ENCODE measurements at regions not wholly inside any gene's neighbourhood (a gene's known extent, or its start where the extent isn't known, plus 50 kb on each side); places are given as distances from the start of the nearest gene placed in this dataset.

DNA sequence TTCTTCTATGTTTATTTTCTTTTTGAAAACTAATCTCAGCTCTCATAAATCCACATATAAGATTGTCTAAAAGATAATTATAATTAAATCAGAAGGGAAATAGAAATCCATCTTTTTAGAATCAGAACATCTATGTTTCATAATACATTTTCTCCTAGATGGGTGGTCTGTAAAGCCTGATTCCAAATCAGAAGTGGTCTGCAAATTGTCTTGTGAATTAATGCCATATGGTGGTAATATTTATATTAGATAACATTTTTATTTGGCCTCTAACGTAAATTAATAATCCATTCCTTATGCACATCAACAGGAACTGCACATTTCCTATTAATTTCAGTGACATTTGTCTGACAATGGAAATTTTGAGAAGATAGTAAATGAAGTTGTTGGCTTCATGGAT is 52.8 kb upstream of the TBC1D5 start:
- Mint-ChIP-seq H3K27me3 (peaks cover 4 to 13% of the 10 kb centered on the region in 2 donors), H3K4me1 (no peaks in the 10 kb centered on the region), H3K27ac (no peak overlapping the region), H3K36me3 (peaks cover 8% of the 10 kb centered on the region), H3K4me3 (no peak overlapping the region), H3K9me3 (peaks cover 9 to 10% (median 9%) of the 10 kb centered on the region in 3 donors)
- no peaks in the 10 kb centered on the region for H3K4me1 ChIP-seq (ENCODE audit: control insufficient read depth in 1 of 2, extremely low read depth in 1 of 2, insufficient read depth in 2 of 2, low read length in 2 of 2)
- H3K27ac ChIP-seq (ENCODE audit: low read length) = no peak overlapping the region
- peaks cover 0 to 10% of the 10 kb centered on the region in 2 experiments for H3K27me3 ChIP-seq (replicated peaks in 1 of 2; ENCODE audit: control insufficient read depth in 2 of 2, extremely low read depth in 1 of 2, insufficient read depth in 2 of 2, low read length in 1 of 2)
- no peak overlapping the region for H3K4me3 ChIP-seq (ENCODE audit: control insufficient read depth in 1 of 2, extremely low read depth in 1 of 2, low read length in 1 of 2)
- no peaks in the 10 kb centered on the region for H3K9me3 ChIP-seq
- ATAC-seq (replicated peaks in 1 of 4) (no peak), DNase-seq (no peak)
- ChIA-PET CTCF (no interaction called here), POLR2A (no interaction called here)
- no peaks in the 10 kb centered on the region for H3K36me3 ChIP-seq (ENCODE audit: control insufficient read depth in 2 of 2, extremely low read depth in 1 of 2, insufficient read depth in 1 of 2, low read length in 1 of 2)
- no CpG with 5 or more reads among the region's 1 CpG for WGBS (ENCODE audit: insufficient coverage)

GRCh38 chr3:17793542-17794195 is 51.2 kb upstream of the TBC1D5 start:
- H3K9me3 Mint-ChIP-seq = peaks cover 9 to 12% (median 11%) of the 10 kb centered on the region in 3 donors
- no peak overlapping the region for H3K27ac Mint-ChIP-seq
- Histone ChIP-seq H3K4me3 (ENCODE audit: control insufficient read depth in 1 of 2, extremely low read depth in 1 of 2, low read length in 1 of 2) (no peak overlapping the region), H3K27me3 (replicated peaks in 1 of 2; ENCODE audit: control insufficient read depth in 2 of 2, extremely low read depth in 1 of 2, insufficient read depth in 2 of 2, low read length in 1 of 2) (peaks cover 0 to 10% of the 10 kb centered on the region in 2 experiments), H3K9me3 (no peaks in the 10 kb centered on the region), H3K36me3 (ENCODE audit: control insufficient read depth in 2 of 2, extremely low read depth in 1 of 2, insufficient read depth in 1 of 2, low read length in 1 of 2) (no peaks in the 10 kb centered on the region), H3K4me1 (ENCODE audit: control insufficient read depth in 1 of 2, extremely low read depth in 1 of 2, insufficient read depth in 2 of 2, low read length in 2 of 2) (no peaks in the 10 kb centered on the region), H3K27ac (ENCODE audit: low read length) (no peak overlapping the region)
- DNase-seq = no peak
- no peak for ATAC-seq (replicated peaks in 1 of 4)
- no peak overlapping the region for H3K4me3 Mint-ChIP-seq
- CTCF ChIA-PET = interaction anchor here in 1 of 2 donors (1.1 kb wide), 1 partner anchor 48 kb away, joined by 4 read pairs; no protein-coding TSS in a partner anchor
- H3K36me3 Mint-ChIP-seq = peaks cover 8% of the 10 kb centered on the region
- POLR2A ChIA-PET = no interaction called here
- no peaks in the 10 kb centered on the region for H3K4me1 Mint-ChIP-seq
- 43% methylated on average over 1 of the region's 4 CpGs for WGBS (ENCODE audit: insufficient coverage)
- peaks cover 8 to 9% of the 10 kb centered on the region in 2 donors for H3K27me3 Mint-ChIP-seq
